Neuronal stem cell (in vitro differentiated cells): ENCODE measurements at regions not wholly inside any gene's neighbourhood (a gene's known extent, or its start where the extent isn't known, plus 50 kb on each side); places are given as distances from the start of the nearest gene placed in this dataset.

ENCODE experiments used
- DNase-seq: peaks from one replicate; pipeline ENCODE4 v3.0.0-alpha.2; 2013; ENCODE audit warnings: low spot score
- H2AFZ ChIP-seq: one replicate; pipeline ENCODE4 v1.6.1; 2013; ENCODE audit warnings: mild to moderate bottlenecking, low read length, inconsistent platforms
- H2AK5ac ChIP-seq: 2 replicates; pipeline ENCODE4 v1.6.1; 2013; ENCODE audit warnings: low read depth, mild to moderate bottlenecking, inconsistent platforms, low read length, moderate library complexity, mixed read lengths
- H2BK120ac ChIP-seq: 2 replicates; pipeline ENCODE4 v1.6.1; 2013; ENCODE audit warnings: low read depth, mild to moderate bottlenecking, inconsistent platforms, low read length, moderate library complexity, mixed read lengths
- H2BK12ac ChIP-seq: one replicate; pipeline ENCODE4 v1.6.1; 2013; ENCODE audit warnings: low read length, inconsistent platforms
- H2BK15ac ChIP-seq: 2 replicates; pipeline ENCODE4 v1.6.1; 2013; ENCODE audit warnings: mild to moderate bottlenecking, low read length, inconsistent platforms, mixed read lengths
- H2BK5ac ChIP-seq: one replicate; pipeline ENCODE4 v1.6.1; 2013; ENCODE audit warnings: inconsistent platforms, mild to moderate bottlenecking, low read length, moderate library complexity
- H3K14ac ChIP-seq: one replicate; pipeline ENCODE4 v1.6.1; 2013; ENCODE audit warnings: low read length, inconsistent platforms
- H3K18ac ChIP-seq: 2 replicates; pipeline ENCODE4 v1.6.1; 2013; ENCODE audit warnings: low read length, inconsistent platforms
- H3K23ac ChIP-seq: 2 replicates; pipeline ENCODE4 v1.6.1; 2013; ENCODE audit warnings: low read depth, mild to moderate bottlenecking, mixed read lengths, low read length, inconsistent platforms; ENCODE audit not compliant: poor library complexity
- H3K27ac ChIP-seq: replicated peaks from 3 replicates; pipeline ENCODE4 v1.5.1; 2013; ENCODE audit warnings: low read length, inconsistent platforms
- H3K27me3 ChIP-seq, 3 experiments: 2 replicates each; pipeline ENCODE4 v1.6.1; 2013; ENCODE audit warnings: low read length in 3 of 3, mild to moderate bottlenecking in 2 of 3, inconsistent platforms in 1 of 3, low read depth in 1 of 3, mixed read lengths in 1 of 3, moderate library complexity in 1 of 3; ENCODE audit not compliant: control insufficient read depth in 3 of 3, insufficient read depth in 3 of 3
- H3K36me3 ChIP-seq, 2 donors: replicated peaks in 1 of 2; 2 replicates each; pipeline ENCODE4 v1.6.1; 2013; ENCODE audit warnings: low read length in 2 of 2; ENCODE audit not compliant: control insufficient read depth in 2 of 2, insufficient read depth in 2 of 2
- H3K4ac ChIP-seq: 2 replicates; pipeline ENCODE4 v1.6.1; 2013; ENCODE audit warnings: inconsistent platforms, mild to moderate bottlenecking, low read length, moderate library complexity
- H3K4me1 ChIP-seq, 2 donors: 1 replicate in 1 of 2; 2 replicates in 1 of 2; pipeline ENCODE4 v1.6.1; 2013; ENCODE audit warnings: low read length in 2 of 2, low read depth in 1 of 2; ENCODE audit not compliant: control insufficient read depth in 2 of 2, insufficient read depth in 1 of 2
- H3K4me2 ChIP-seq: one replicate; pipeline ENCODE4 v1.6.1; 2013; ENCODE audit warnings: mild to moderate bottlenecking, low read length, inconsistent platforms; ENCODE audit not compliant: insufficient read depth, poor library complexity, severe bottlenecking
- H3K4me3 ChIP-seq, 2 donors: 2 replicates each; pipeline ENCODE4 v1.5.1; 2013; ENCODE audit warnings: low read length in 2 of 2, mild to moderate bottlenecking in 2 of 2, inconsistent platforms in 1 of 2, moderate library complexity in 1 of 2
- H3K79me1 ChIP-seq: one replicate; pipeline ENCODE4 v1.6.1; 2013; ENCODE audit warnings: low read depth, mild to moderate bottlenecking, inconsistent platforms, low read length, moderate library complexity
- H3K9ac ChIP-seq: one replicate; pipeline ENCODE4 v1.6.1; 2013; ENCODE audit warnings: mild to moderate bottlenecking, low read depth, low read length, inconsistent platforms; ENCODE audit not compliant: poor library complexity
- H3K9me3 ChIP-seq, 2 donors: replicated peaks in 1 of 2; 2 replicates each; pipeline versions ENCODE3 to v1.6.1; 2013; ENCODE audit warnings: low read length in 2 of 2, mild to moderate bottlenecking in 2 of 2, inconsistent platforms in 1 of 2, low read depth in 1 of 2, mixed read lengths in 1 of 2, moderate library complexity in 1 of 2; ENCODE audit not compliant: control insufficient read depth in 2 of 2, insufficient read depth in 1 of 2
- H4K8ac ChIP-seq: one replicate; pipeline ENCODE4 v1.6.1; 2013; ENCODE audit warnings: low read depth, mild to moderate bottlenecking, inconsistent platforms, low read length, moderate library complexity
- H4K91ac ChIP-seq: one replicate; pipeline ENCODE4 v1.6.1; 2013; ENCODE audit warnings: low read length, low read depth, mild to moderate bottlenecking, inconsistent platforms; ENCODE audit not compliant: poor library complexity
- whole genome bisulfite sequencing, 2 donors: extraction: QIAGEN DNeasy Blood & Tissue Kit; methylation state at CpG; one replicate each; pipeline ENCODE4 v1.1.7; 2013; ENCODE audit warnings: missing lambda C conversion rate in 2 of 2, mixed read lengths in 1 of 2; ENCODE audit not compliant: insufficient read length in 2 of 2, insufficient replicate concordance in 1 of 2; ENCODE audit errors: extremely low coverage in 2 of 2; 5-methylcytosine and 5-hydroxymethylcytosine counted together

DNA sequence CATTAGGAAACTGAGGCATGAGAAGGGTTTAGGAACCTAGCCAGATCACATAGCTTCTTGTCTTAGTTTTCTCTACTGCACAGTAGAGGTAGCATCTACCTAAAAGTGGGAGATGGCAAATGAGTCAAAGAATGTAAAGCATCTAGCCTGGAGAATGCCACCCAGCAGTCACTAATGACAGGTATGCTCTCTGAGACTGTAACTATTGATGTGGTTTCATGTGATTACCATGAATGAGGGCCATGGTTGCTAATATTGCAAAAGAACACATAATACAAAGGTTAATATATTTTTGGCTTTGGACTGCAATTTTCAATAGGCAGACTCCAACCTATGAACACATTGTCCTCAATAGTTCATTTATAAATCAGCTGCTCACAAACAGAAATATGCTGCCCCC, 389.9 kb downstream of the GRIN2B start:
- DNase-seq = no peak

GRCh38 chr12:13591059-13591458, 390.3 kb downstream of the GRIN2B start:
- H3K27ac ChIP-seq = no peak overlapping the region
- H2AFZ ChIP-seq = no peak overlapping the region
- no peaks in the 10 kb centered on the region for H3K27me3 ChIP-seq
- H2AK5ac ChIP-seq = no peak overlapping the region
- no peak overlapping the region for H4K8ac ChIP-seq
- no peak for DNase-seq
- no peak overlapping the region for H3K4me3 ChIP-seq
- no peak overlapping the region for H3K14ac ChIP-seq
- H3K9me3 ChIP-seq = no peaks in the 10 kb centered on the region
- H3K4me2 ChIP-seq = no peak overlapping the region
- peaks cover 0 to 9% of the 10 kb centered on the region in 2 donors for H3K4me1 ChIP-seq
- H4K91ac ChIP-seq = no peak overlapping the region
- H3K23ac ChIP-seq = no peak overlapping the region
- H2BK15ac ChIP-seq = no peak overlapping the region
- no peak overlapping the region for H3K9ac ChIP-seq
- no peaks in the 10 kb centered on the region for H3K36me3 ChIP-seq
- no peak overlapping the region for H3K18ac ChIP-seq
- no peaks in the 10 kb centered on the region for H3K79me1 ChIP-seq
- no peak overlapping the region for H2BK12ac ChIP-seq
- H2BK120ac ChIP-seq = no peak overlapping the region
- no peak overlapping the region for H3K4ac ChIP-seq
- WGBS, 2 donors = no CpG with 5 or more reads among the region's 6 CpGs
- no peak overlapping the region for H2BK5ac ChIP-seq

More for the DNA sequence above, 389.9 kb downstream of the GRIN2B start:
- Histone ChIP-seq H3K27ac (no peak overlapping the region), H3K9ac (no peak overlapping the region), H3K14ac (no peak overlapping the region), H2BK12ac (no peak overlapping the region), H3K9me3 (no peaks in the 10 kb centered on the region), H3K4me3 (no peak overlapping the region), H3K18ac (no peak overlapping the region), H4K91ac (no peak overlapping the region), H3K23ac (no peak overlapping the region), H3K27me3 (no peaks in the 10 kb centered on the region), H2BK15ac (no peak overlapping the region), H3K79me1 (no peaks in the 10 kb centered on the region), H3K4me1 (peaks cover 0 to 7% of the 10 kb centered on the region in 2 donors), H2AK5ac (no peak overlapping the region), H3K36me3 (no peaks in the 10 kb centered on the region), H2BK5ac (no peak overlapping the region), H3K4ac (no peak overlapping the region), H2BK120ac (no peak overlapping the region), H4K8ac (no peak overlapping the region), H3K4me2 (no peak overlapping the region), H2AFZ (no peak overlapping the region)

DNA sequence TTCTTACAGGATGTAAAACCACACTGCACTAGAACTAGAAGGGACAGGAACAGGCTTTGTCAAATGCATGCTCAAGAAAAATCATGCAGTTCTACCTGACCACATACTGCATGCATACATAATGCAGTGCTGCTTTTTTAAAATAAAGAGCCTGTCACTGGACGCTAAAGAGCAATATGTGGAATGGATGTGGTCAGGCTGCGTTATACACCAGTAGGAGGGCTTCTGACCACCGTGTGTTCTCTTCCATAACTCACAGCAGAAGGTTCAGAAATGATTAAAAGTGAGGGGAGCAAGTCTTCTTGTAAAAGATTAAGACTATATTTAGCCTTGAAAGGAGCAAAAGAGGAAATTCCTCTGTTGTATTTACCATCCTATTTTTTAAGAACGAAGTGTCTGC, 392.0 kb downstream of the EMP1 start:
- Histone ChIP-seq H2BK12ac (no peak overlapping the region), H3K9me3 (no peaks in the 10 kb centered on the region), H2BK5ac (no peak overlapping the region), H4K91ac (no peak overlapping the region), H3K79me1 (no peaks in the 10 kb centered on the region), H3K4me1 (peaks cover 0 to 10% of the 10 kb centered on the region in 2 donors), H3K4me3 (no peak overlapping the region), H3K4ac (no peak overlapping the region), H2BK15ac (no peak overlapping the region), H3K23ac (no peak overlapping the region), H2AFZ (no peak overlapping the region), H2AK5ac (no peak overlapping the region), H3K9ac (no peak overlapping the region), H3K27ac (no peak overlapping the region), H3K18ac (no peak overlapping the region), H3K27me3 (no peaks in the 10 kb centered on the region), H2BK120ac (no peak overlapping the region), H3K4me2 (no peak overlapping the region), H3K36me3 (no peaks in the 10 kb centered on the region), H4K8ac (no peak overlapping the region), H3K14ac (no peak overlapping the region)
- DNase-seq = no peak
- no CpG with 5 or more reads among the region's 4 CpGs for WGBS, 2 donors

- Histone ChIP-seq H3K4me2 (no peak overlapping the region), H3K27ac (no peak overlapping the region), H3K79me1 (no peaks in the 10 kb centered on the region), H3K4me3 (no peak overlapping the region), H4K91ac (no peak overlapping the region), H3K4me1 (peaks cover 0 to 13% of the 10 kb centered on the region in 2 donors), H4K8ac (no peak overlapping the region), H3K23ac (no peak overlapping the region), H2BK5ac (no peak overlapping the region), H3K36me3 (no peaks in the 10 kb centered on the region), H3K4ac (no peak overlapping the region), H2AFZ (no peak overlapping the region), H2AK5ac (no peak overlapping the region), H3K14ac (no peak overlapping the region), H2BK15ac (no peak overlapping the region), H3K18ac (no peak overlapping the region), H2BK12ac (no peak overlapping the region), H3K9me3 (no peaks in the 10 kb centered on the region), H3K9ac (no peak overlapping the region), H2BK120ac (no peak overlapping the region), H3K27me3 (no peaks in the 10 kb centered on the region)
- no CpG with 5 or more reads among the region's 5 CpGs for WGBS, 2 donors
- DNase-seq = no peak
Measured at GRCh38 chr12:13587721-13588390, 391.3 kb downstream of the EMP1 start.
